ENCODE measurements at regions not wholly inside any gene's neighbourhood (a gene's known extent, or its start where the extent isn't known, plus 50 kb on each side); places are given as distances from the start of the nearest gene placed in this dataset.
"Not testable (repeated sequence)": the region's sequence is repeated elsewhere in the genome, so short reads cannot be mapped to it uniquely, and the experiment has no call there.

GRCh38 chr17:68697850-68698361 is 96.7 kb upstream of the FAM20A start:
- no peak for DNase-seq

DNA sequence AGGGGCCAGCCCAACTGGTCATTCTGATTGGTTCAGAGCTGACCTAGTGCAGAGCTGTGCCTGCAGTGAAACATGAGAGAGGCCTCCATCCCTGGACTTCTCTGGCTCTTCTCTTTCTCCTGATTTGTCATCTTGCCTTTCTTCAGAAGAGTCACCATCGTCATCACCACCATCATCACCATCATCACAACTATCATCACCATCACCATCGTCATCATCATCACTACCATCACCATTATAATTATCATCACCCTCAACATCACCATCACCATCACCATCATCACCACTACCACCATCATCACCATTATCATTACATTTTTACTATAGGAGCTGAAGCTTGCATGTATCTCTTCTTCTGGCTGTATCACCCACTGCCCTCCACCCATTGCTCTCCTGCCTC is 94.5 kb upstream of the FAM20A start:
- no peak for DNase-seq

DNA sequence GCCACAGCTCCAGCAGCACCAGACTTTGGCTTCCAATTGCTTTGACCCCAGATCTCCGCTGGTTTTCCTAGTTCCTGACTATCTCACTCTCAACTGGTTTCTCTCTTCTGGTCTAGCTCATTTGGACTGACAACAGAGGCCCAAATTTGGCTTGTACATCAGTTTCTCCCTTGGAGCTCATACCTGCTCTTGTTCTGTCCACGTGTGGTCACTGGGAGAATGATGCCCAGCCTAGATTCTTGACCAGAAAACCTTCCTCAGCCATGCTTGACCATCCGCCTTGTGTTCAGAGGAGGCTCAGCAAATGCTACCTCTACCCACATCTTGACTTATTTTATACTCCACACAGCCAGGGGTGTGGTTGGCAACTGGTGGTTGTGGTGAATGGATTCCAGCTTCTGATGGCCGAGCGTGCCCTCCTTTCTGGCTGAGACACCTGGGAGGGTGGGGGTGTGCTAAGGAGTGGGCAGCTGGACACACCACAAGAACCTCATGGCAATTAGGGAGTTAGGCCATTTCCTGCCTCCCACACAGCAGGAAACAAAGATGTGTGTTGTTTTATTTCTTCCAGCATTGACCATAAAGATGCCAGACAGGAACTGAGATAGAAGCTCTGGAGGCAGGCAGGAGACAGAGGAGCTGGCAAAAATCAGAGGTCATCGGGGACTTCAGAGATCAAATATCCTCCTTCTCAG is 93.8 kb upstream of the FAM20A start:
- DNase-seq, result no peak

DNA sequence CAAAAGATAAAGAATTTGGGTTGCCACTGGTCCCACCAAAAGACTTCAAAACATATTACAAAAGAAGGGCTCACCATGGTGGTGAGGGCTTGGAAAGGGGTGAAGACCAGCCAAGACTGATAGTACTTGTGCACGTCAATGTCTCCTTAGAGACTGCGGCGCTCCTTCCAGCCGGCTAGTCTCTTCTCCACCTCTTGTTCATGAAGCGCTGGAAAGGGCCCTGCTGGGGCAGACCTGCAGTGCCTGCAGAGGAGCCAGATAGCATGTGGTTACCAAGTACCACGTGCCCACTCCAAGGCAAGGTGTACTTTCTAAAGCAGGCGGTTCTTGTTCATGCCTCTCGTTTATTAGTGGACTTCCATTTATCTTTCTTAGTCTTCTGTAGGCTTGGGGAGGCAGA is 92.7 kb upstream of the FAM20A start:
- no peak for DNase-seq

GRCh38 chr17:68693466-68693865 is 92.3 kb upstream of the FAM20A start:
- DNase-seq, result no peak

DNA sequence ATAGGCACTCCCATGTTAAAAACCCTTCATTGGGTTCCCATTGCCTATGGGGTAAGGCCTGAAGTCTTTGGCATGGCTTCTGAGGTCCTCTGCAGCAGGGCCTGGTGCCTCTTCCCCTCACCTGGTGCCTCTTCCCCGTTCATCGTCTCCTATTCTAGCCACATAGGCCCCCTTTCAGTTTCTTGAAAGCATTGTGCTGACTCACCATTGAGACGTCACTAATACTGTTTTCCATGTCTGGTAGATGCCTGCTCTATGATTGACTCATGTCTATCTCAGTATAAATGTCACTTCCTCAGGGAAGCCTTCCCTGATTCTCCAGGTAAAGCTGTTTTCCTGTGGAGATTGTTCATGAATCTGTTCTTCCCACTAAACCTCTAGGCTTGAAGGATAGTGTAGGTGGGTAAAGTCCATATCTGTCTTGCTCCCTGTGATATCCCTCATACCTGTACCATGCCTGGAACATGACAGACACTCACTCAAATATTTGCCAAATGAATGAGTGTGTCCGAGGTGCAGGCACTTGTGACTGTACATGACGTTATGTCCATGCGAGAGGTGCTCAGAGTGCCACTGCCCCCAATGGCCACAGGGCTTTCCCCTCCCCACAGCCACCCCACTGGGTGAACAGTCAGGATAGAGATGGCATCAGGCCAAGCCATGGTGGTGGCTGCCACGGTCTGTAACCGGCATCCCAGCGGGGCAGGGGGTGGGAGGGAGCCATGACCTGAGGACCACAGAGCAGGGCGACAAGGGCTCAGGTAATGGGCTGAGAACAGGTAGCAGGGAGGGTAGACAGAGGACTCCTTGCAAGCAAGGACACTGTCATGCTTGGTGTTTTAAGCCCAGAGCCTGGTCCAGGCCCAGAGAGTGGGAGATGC is 85.2 kb upstream of the FAM20A start:
- DNase-seq, result no peak

GRCh38 chr17:68684949-68685357 is 83.8 kb upstream of the FAM20A start:
- DNase-seq, result no peak

- DNase-seq, result no peak
Measured at GRCh38 chr17:68682903-68683302, 81.7 kb upstream of the FAM20A start.

DNA sequence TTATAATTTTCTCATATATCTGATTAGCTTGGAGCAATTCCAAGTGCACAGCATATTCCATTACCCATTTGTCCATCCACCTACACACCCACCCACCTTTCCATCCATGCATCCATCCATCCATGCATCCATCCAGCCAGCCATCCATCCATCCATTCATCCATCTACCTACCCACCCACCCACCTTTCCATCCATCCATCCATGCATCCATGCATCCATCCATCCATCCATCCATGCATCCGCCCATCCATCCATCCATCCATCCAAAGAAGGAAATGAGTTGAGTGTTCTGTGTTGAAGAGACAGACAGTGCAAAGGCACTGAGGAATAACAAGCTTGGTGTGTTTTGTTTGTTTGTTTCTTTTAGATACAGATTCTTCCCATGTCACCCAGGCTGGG is 78.7 kb upstream of the FAM20A start:
- no peak for DNase-seq

GRCh38 chr17:68676856-68677255 is 75.7 kb upstream of the FAM20A start:
- no peak for DNase-seq

DNA sequence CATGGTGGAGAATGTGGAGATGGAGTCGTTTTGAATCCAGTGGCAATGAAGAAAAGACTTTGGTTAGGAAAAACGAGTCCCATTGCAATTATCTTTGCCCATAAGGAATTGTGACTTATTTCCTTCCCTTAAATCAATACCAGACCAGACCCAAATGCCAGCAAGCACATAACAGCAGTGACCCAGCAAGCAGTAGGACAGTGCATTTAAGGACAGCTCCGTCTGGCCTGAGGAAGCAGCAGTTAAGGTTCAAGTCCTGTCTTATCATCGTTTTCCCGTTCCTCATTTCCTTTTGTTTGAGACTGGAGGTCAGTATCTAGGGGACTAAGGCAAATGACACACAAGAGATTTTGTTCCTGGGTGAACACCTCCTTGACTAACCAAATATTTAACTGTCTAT is 74.6 kb upstream of the FAM20A start:
- DNase-seq, result no peak

GRCh38 chr17:68674029-68674925 is 73.1 kb upstream of the FAM20A start:
- no peak for DNase-seq

GRCh38 chr17:68670967-68671693 is 70.0 kb upstream of the FAM20A start:
- no peak for DNase-seq

- DNase-seq, result not testable (repeated sequence)
Measured at GRCh38 chr17:68666438-68666837, 65.3 kb upstream of the FAM20A start.

- no peak for DNase-seq
Measured at GRCh38 chr17:68665373-68665772, 64.2 kb upstream of the FAM20A start.

GRCh38 chr17:68662479-68662878 is 61.3 kb upstream of the FAM20A start:
- no peak for DNase-seq

DNA sequence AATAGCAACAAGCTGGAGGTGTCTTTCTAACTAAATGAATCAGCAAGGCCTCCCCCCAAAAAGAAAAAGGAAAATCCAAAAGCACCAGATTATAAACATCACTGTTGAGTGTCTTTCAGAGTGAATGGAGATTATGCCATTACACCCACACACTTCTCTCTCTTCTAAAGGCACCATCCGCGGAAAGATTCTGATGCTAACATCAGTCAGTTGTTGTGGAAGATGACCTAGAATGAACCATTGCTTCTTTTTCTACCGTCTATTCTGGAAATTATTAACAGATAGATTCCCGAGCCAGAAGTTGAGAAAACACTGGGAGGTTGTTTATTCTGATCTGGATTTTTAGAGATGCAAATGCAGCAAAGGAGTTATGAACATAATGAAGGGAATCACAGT is 60.9 kb upstream of the FAM20A start:
- DNase-seq, result no peak

DNA sequence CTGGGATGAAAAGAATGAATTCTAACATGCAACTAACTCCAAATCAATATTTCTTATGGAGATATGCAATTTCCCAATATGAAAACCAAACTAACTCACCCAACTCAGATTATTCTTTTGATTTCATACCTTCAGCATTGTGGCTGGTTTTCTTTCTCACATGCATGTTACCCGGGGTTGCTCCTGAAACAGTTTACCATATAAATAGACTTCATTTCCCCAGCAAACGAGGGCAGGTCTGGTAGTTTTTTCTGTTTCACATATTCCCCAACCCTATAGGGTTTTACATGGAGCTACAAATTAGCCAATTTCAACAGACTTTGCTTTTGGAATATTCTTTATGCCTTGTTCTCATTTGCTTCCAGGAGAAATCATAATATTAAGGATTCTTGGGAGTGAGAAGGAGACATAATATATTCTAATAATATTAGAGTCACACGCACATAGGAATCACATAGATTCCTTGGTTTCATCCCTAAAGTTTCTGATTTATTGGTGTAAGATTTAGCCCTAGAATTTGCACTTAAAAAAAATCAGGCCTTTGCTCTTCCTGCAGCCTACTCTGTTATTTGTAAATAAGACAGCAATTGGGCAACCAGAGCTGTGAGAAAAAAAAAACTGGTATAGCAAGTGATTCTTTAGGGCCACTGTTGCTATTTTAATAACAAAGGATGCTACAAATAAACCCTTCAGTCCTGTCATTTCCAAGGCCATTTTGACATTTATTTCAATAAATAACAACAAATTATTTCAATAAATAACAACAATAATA is 60.3 kb upstream of the FAM20A start:
- no peak for DNase-seq

- no peak for DNase-seq
Measured at GRCh38 chr17:68660302-68660701, 59.1 kb upstream of the FAM20A start.

DNA sequence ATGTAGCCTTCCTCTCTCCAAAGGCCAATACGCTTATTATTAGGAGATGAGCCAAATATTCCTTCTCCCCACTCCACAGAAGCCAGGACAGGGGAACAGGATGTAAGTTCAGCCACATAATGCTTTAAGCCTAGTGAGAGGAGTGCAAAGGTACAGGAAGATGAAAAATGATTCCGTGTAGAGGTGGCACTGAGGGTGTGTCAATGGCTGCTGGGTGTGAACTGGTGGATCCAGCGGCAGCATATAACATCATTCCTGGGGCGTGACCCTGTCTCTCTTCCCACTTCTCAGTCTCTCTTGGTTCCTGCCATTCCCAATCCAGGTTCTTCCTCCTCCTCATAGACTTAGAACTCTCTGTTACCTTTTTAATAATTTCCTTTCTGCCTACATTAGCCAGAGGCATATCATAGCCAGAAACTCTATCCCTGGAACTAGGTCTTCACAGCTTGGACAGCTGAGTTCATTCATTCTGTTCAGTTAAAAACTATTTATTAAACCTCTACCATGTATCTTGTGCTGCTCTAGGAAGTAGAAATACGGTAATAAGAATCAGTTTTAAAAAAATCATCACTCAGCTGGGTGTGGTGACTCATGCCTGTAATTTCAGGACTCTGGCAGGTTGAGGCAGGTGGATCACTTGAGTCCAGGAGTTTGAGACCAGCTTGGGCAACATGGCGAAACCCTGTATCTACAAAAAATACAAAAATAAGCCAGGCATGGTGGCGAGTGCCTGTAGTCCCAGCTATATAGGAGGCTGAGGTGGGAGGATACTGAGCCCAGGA is 58.0 kb upstream of the FAM20A start:
- no peak for DNase-seq

DNA sequence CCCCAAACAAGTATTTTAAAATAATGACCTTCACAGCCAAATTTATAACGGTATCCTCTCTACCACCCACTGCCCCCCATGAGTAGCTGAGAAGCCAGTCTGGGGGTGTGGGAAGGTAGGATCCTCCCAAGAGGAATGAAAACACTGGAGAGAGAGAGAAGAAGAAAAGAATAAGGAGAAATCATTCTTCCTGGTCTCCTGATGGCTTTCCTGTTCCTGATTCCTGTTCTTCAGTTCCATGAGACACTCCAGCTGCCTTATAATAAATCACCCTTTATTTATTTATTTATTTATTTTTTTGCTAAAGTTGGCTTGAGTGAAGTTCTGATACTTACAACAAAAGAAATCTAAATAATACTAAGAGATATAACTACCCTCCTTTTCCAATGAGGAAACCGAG is 56.4 kb upstream of the FAM20A start:
- DNase-seq, result no peak

Measured in CD4-positive, alpha-beta T cell treated with Interferon alpha-2 for 1 hour (primary cell).